Liver (tissue), 8 donors: ENCODE measurements at regions not wholly inside any gene's neighbourhood (a gene's known extent, or its start where the extent isn't known, plus 50 kb on each side); places are given as distances from the start of the nearest gene placed in this dataset.

ENCODE experiments used
- DNase-seq: peaks from one replicate; pipeline ENCODE4 v3.0.0-alpha.2; 2017; ENCODE audit warnings: low spot score
- H3K27ac ChIP-seq, 2 donors: one replicate each; pipeline ENCODE4 v1.7.0; 2013; ENCODE audit warnings: inconsistent platforms in 2 of 2, low read length in 2 of 2, control low read depth in 1 of 2, low read depth in 1 of 2, mild to moderate bottlenecking in 1 of 2
- H3K27me3 ChIP-seq, 4 donors: one replicate each; pipeline versions ENCODE4 v1.6.1 to v1.7.0; 2013; ENCODE audit warnings: low read length in 3 of 4, inconsistent platforms in 1 of 4, mild to moderate bottlenecking in 1 of 4, moderate library complexity in 1 of 4; ENCODE audit not compliant: control insufficient read depth in 4 of 4, insufficient read depth in 4 of 4
- H3K36me3 ChIP-seq, 4 donors: one replicate each; pipeline versions ENCODE4 v1.6.1 to v1.7.0; 2013; ENCODE audit warnings: low read length in 3 of 4, mild to moderate bottlenecking in 3 of 4, low read depth in 1 of 4, moderate library complexity in 1 of 4; ENCODE audit not compliant: control insufficient read depth in 4 of 4, insufficient read depth in 3 of 4
- H3K4me1 ChIP-seq, 4 donors: one replicate each; pipeline versions ENCODE4 v1.6.1 to v1.7.0; 2013; ENCODE audit warnings: low read length in 3 of 4, mild to moderate bottlenecking in 3 of 4, moderate library complexity in 1 of 4; ENCODE audit not compliant: control insufficient read depth in 4 of 4, insufficient read depth in 4 of 4
- H3K4me3 ChIP-seq, 3 donors: one replicate each; pipeline versions ENCODE4 v1.6.1 to v1.7.0; 2013; ENCODE audit warnings: low read length in 3 of 3, control low read depth in 1 of 3, low read depth in 1 of 3, mild to moderate bottlenecking in 1 of 3
- H3K9ac ChIP-seq, 2 donors: one replicate each; pipeline ENCODE4 v1.7.0; 2013; ENCODE audit warnings: low read length in 2 of 2, mild to moderate bottlenecking in 2 of 2, moderate library complexity in 2 of 2, control low read depth in 1 of 2, low read depth in 1 of 2
- H3K9me3 ChIP-seq, 4 donors: one replicate each; pipeline versions ENCODE4 v1.6.1 to v1.7.0; 2013; ENCODE audit warnings: low read length in 3 of 4; ENCODE audit not compliant: control insufficient read depth in 4 of 4
- ATF3 ChIP-seq: IDR thresholded peaks from 2 replicates; pipeline ENCODE4 v1.6.1; 2016; ENCODE audit warnings: antibody characterized with exemption
- CTCF ChIP-seq: fragments of 150-350 bp; IDR thresholded peaks from 2 replicates; pipeline ENCODE4 v1.5.1; 2017; ENCODE audit warnings: improper control_type of control experiment, low read depth, low read length; ENCODE audit not compliant: missing input control
- EGR1 ChIP-seq, 2 donors: IDR thresholded peaks; 2 replicates each; pipeline ENCODE4 v1.6.1; 2016 to 2018; ENCODE audit warnings: antibody characterized with exemption in 2 of 2, low read depth in 2 of 2
- FOXA1 ChIP-seq: IDR thresholded peaks from 2 replicates; pipeline ENCODE4 v1.6.1; 2016; ENCODE audit warnings: antibody characterized with exemption
- FOXA2 ChIP-seq: IDR thresholded peaks from 2 replicates; pipeline ENCODE4 v1.6.1; 2016; ENCODE audit warnings: antibody characterized with exemption
- GABPA ChIP-seq, 2 donors: IDR thresholded peaks in 1 of 2; conservative IDR thresholded peaks in 1 of 2; 2 replicates each; pipeline ENCODE4 v1.6.1; 2016; ENCODE audit warnings: antibody characterized with exemption in 2 of 2, mild to moderate bottlenecking in 1 of 2, moderate library complexity in 1 of 2
- HNF4A ChIP-seq, 2 donors: conservative IDR thresholded peaks; 2 replicates each; pipeline ENCODE4 v1.6.1; 2016; ENCODE audit warnings: antibody characterized with exemption in 2 of 2, mild to moderate bottlenecking in 2 of 2
- HNF4G ChIP-seq: IDR thresholded peaks from 2 replicates; pipeline ENCODE4 v1.6.1; 2016; ENCODE audit warnings: antibody characterized with exemption
- JUND ChIP-seq, 2 donors: IDR thresholded peaks; 2 replicates each; pipeline ENCODE4 v1.6.1; 2016; ENCODE audit warnings: antibody characterized with exemption in 2 of 2
- MAX ChIP-seq: IDR thresholded peaks from 2 replicates; pipeline ENCODE4 v1.6.1; 2016; ENCODE audit warnings: antibody characterized with exemption
- NR2F2 ChIP-seq: IDR thresholded peaks from 2 replicates; pipeline ENCODE4 v1.6.1; 2016; ENCODE audit warnings: antibody characterized with exemption
- RAD21 ChIP-seq, 2 donors: IDR thresholded peaks; 2 replicates each; pipeline ENCODE4 v1.6.1; 2016; ENCODE audit warnings: antibody characterized with exemption in 2 of 2, mild to moderate bottlenecking in 2 of 2
- REST ChIP-seq: IDR thresholded peaks from 2 replicates; pipeline ENCODE4 v1.6.1; 2016; ENCODE audit warnings: antibody characterized with exemption, mild to moderate bottlenecking
- RXRA ChIP-seq, 2 donors: IDR thresholded peaks; 2 replicates each; pipeline ENCODE4 v1.6.1; 2017 to 2018; ENCODE audit warnings: antibody characterized with exemption in 2 of 2, mild to moderate bottlenecking in 1 of 2
- SP1 ChIP-seq: IDR thresholded peaks from 2 replicates; pipeline ENCODE4 v1.6.1; 2018; ENCODE audit warnings: antibody characterized with exemption, mild to moderate bottlenecking
- TAF1 ChIP-seq: conservative IDR thresholded peaks from 2 replicates; pipeline ENCODE4 v1.6.1; 2016; ENCODE audit warnings: antibody characterized with exemption, mild to moderate bottlenecking
- YY1 ChIP-seq: IDR thresholded peaks from 2 replicates; pipeline ENCODE4 v1.6.1; 2016; ENCODE audit warnings: antibody characterized with exemption, mild to moderate bottlenecking
- WGBS: extraction: QIAGEN DNeasy Blood & Tissue Kit; methylation state at CpG from one replicate; pipeline ENCODE4 v1.1.7; 2013; 5-methylcytosine and 5-hydroxymethylcytosine counted together
- TF ChIP-seq, protein P1 (sequence below): IDR thresholded peaks from 2 replicates; pipeline ENCODE4 v1.6.1; 2016; ENCODE audit warnings: antibody characterized with exemption
- donor health status: healthy.
- donor health status: healthy.
- donor health status: healthy.
- donor health status: healthy.
- donor health status: healthy.

- TF ChIP-seq JUND (IDR thresholded peaks at IDR 0.05) = no peak
- TF ChIP-seq TAF1 = no peak
- no peak for TF ChIP-seq GABPA (IDR thresholded peaks at IDR 0.05 in 1 of 2, conservative IDR thresholded peaks at IDR 0.05 in 1 of 2)
- TF ChIP-seq RAD21 (IDR thresholded peaks at IDR 0.05) = no peak
- TF ChIP-seq MAX = no peak
- TF ChIP-seq HNF4A (conservative IDR thresholded peaks at IDR 0.05) = no peak
- TF ChIP-seq REST = no peak
- no peak for TF ChIP-seq ATF3
- no peak for TF ChIP-seq NR2F2
- TF ChIP-seq YY1 = no peak
- no peak for TF ChIP-seq FOXA1
- no peak for TF ChIP-seq SP1
- no peak for TF ChIP-seq HNF4G
- no peak for TF ChIP-seq CTCF
- TF ChIP-seq, protein P1, sequence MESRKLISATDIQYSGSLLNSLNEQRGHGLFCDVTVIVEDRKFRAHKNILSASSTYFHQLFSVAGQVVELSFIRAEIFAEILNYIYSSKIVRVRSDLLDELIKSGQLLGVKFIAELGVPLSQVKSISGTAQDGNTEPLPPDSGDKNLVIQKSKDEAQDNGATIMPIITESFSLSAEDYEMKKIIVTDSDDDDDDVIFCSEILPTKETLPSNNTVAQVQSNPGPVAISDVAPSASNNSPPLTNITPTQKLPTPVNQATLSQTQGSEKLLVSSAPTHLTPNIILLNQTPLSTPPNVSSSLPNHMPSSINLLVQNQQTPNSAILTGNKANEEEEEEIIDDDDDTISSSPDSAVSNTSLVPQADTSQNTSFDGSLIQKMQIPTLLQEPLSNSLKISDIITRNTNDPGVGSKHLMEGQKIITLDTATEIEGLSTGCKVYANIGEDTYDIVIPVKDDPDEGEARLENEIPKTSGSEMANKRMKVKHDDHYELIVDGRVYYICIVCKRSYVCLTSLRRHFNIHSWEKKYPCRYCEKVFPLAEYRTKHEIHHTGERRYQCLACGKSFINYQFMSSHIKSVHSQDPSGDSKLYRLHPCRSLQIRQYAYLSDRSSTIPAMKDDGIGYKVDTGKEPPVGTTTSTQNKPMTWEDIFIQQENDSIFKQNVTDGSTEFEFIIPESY = no peak
- TF ChIP-seq EGR1 (IDR thresholded peaks at IDR 0.05; ENCODE audit: low read depth in 2 of 2) = no peak
- TF ChIP-seq RXRA (IDR thresholded peaks at IDR 0.05) = no peak
- TF ChIP-seq FOXA2 = no peak
- Histone ChIP-seq H3K4me1 (peaks cover 0 to 24% (median 14%) of the 10 kb centered on the region in 4 donors), H3K9ac (no peak overlapping the region), H3K27ac (no peak overlapping the region), H3K4me3 (no peak overlapping the region), H3K9me3 (no peaks in the 10 kb centered on the region), H3K27me3 (no peaks in the 10 kb centered on the region), H3K36me3 (no peaks in the 10 kb centered on the region)
- DNase-seq = no peak
- WGBS = 80% methylated on average over 3 of the region's 3 CpGs
These were observed 586.1 kb upstream of the CDH6 start for GRCh38 chr5:30607301-30607894.
